OCI-LY1 (cell line): ENCODE measurements at regions not wholly inside any gene's neighbourhood (a gene's known extent, or its start where the extent isn't known, plus 50 kb on each side); places are given as distances from the start of the nearest gene placed in this dataset.

Experiments used
- EZH2 ChIP-seq: fragments of 200-600 bp; sonication (generic), shearing (Covaris generic); IDR thresholded peaks from 2 replicates; pipeline ENCODE4 v1.8.0; 2017; ENCODE audit warnings: borderline replicate concordance, mixed run types, mild to moderate bottlenecking, antibody characterized with exemption, low read length, moderate library complexity, mixed read lengths
- TF ChIP-seq, protein P1 (sequence below): fragments of 200-600 bp; sonication (generic), shearing (Covaris generic); IDR thresholded peaks from 2 replicates; pipeline ENCODE4 v1.5.1; 2017; ENCODE audit warnings: mild to moderate bottlenecking, antibody characterized with exemption, low read length, moderate library complexity, mixed read lengths

GRCh38 chrX:108914791-108915190 is 178.4 kb upstream of the IRS4 start:
- TF ChIP-seq EZH2, result no peak
- TF ChIP-seq, protein P1, sequence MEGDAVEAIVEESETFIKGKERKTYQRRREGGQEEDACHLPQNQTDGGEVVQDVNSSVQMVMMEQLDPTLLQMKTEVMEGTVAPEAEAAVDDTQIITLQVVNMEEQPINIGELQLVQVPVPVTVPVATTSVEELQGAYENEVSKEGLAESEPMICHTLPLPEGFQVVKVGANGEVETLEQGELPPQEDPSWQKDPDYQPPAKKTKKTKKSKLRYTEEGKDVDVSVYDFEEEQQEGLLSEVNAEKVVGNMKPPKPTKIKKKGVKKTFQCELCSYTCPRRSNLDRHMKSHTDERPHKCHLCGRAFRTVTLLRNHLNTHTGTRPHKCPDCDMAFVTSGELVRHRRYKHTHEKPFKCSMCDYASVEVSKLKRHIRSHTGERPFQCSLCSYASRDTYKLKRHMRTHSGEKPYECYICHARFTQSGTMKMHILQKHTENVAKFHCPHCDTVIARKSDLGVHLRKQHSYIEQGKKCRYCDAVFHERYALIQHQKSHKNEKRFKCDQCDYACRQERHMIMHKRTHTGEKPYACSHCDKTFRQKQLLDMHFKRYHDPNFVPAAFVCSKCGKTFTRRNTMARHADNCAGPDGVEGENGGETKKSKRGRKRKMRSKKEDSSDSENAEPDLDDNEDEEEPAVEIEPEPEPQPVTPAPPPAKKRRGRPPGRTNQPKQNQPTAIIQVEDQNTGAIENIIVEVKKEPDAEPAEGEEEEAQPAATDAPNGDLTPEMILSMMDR, result no peak
